ENCODE measurements at regions not wholly inside any gene's neighbourhood (a gene's known extent, or its start where the extent isn't known, plus 50 kb on each side); places are given as distances from the start of the nearest gene placed in this dataset.
"Not testable (repeated sequence)": the region's sequence is repeated elsewhere in the genome, so short reads cannot be mapped to it uniquely, and the experiment has no call there.

DNA sequence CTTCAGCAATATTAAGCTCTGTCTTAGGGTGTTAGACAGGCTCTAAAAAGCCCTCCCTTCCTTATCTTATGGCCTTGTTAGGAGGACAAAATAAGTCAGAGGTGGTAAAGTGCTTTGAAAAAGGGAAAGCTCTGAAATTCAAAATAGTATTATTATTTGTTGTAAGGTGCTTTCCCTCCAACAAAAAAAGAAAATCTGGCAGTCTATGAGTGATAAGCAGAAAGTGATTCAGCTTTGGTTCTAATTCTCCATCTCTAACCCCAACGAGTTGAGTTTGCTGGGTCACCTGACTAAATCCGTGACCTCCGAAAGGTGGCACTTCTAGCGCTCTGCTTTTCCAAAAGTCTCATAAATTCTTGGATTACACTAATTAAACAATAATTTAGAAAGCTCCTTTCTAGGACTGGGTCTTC, 305.1 kb downstream of the BCL2L11 start:
- DNase-seq (ENCODE audit: low read depth) = not testable (repeated sequence)

GRCh38 chr2:111427346-111427745, 306.6 kb downstream of the BCL2L11 start:
- not testable (repeated sequence) for DNase-seq (ENCODE audit: low read depth)

DNA sequence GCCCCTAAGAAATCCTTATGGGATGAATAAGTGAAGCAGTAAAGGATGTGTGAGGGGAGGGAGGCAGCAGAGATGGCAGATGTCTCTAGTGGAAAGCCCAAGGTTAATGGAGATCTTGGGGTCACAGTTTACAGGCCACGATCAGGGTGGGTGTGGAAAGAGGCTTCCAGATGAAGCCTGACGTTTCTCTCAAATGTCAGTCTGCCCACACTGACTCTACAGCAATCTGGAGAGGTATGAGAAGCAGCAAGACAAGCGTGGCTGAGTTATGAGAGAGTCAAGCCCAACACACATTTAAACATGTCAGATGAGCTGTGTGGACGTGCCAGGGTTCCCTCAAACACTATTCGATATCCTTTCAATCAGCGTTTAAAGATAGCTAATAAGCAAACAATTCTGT, 308.2 kb downstream of the BCL2L11 start:
- not testable (repeated sequence) for DNase-seq (ENCODE audit: low read depth)

DNA sequence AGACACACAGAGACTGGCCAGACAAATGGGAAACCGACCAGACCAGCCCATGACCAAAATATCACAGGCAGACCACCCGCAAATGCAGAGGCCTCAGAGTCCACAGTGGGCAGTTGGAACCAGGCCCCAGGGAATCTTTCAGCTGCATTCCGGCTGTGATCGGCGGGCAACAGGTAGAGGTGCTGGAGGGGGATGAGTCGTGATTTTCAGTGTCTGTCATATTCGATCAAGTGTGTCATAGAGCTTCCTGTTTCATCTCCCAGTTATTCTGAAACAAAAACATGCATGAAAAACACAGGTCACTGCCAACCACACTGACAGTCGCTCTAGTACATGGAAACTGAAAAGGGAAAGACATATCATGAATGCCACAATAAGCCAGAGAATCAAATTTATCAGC, 308.6 kb downstream of the BCL2L11 start:
- DNase-seq (ENCODE audit: low read depth) = not testable (repeated sequence)

GRCh38 chr2:111430817-111431661, 310.3 kb downstream of the BCL2L11 start:
- DNase-seq (ENCODE audit: low read depth) = not testable (repeated sequence)

GRCh38 chr2:111432423-111432822, 311.7 kb downstream of the BCL2L11 start:
- not testable (repeated sequence) for DNase-seq (ENCODE audit: low read depth)

GRCh38 chr2:111432916-111433499, 312.3 kb downstream of the BCL2L11 start:
- not testable (repeated sequence) for DNase-seq (ENCODE audit: low read depth)

- DNase-seq (ENCODE audit: low read depth) = not testable (repeated sequence)
These were observed 313.3 kb downstream of the BCL2L11 start for GRCh38 chr2:111433892-111434607.

DNA sequence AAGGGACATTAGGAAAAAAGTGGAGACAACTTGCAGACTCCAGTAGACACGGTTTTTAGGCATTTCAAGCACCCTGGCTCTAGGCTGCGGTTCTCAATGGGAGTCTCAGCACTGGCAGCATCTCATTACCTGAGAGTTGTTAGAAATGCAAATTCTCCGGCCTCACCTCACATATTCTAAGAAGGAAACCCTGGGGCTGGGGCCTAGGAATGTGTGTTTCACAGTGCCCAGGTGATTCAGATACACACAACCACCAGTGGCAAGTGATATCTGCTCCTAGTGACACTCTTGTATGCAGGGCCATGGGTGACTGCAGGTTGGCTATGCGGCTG, 313.9 kb downstream of the BCL2L11 start:
- not testable (repeated sequence) for DNase-seq (ENCODE audit: low read depth)

DNA sequence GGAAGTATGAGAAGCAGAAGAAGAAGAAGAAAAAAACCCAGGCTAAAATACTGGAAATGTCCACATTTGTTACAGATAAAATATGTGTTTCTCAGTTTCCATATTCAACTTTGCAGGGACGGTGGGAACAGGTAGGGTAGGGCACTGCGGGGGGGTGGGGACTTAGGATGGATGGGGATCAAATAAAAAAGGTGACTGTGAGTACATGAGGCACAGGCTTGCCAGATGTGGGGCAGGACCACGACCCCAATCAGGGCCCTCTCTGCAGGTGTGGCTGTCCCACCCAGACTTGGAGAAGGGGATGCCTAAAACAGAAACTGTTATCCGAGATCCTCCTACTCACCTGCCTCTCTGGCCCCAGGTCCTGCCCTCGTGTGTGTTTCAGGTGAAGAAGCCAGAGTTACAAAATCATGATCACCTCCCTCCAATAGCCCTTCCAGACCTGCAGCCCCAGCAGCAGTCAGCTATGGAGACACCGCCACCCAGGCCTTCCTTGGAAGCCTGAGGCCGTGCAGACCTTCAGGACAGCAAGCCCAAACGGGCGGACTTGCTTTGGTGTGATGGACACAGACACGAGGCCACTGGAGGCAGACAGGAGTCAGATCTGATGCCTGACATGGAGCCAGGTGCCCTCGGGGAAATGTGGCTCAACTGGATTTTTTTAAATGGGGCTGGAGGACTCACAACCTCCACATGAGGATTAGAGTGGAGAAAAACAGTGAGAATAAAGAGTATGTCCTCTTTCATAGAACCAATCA, 315.0 kb downstream of the BCL2L11 start:
- DNase-seq (ENCODE audit: low read depth) = not testable (repeated sequence)

GRCh38 chr2:111436411-111436810, 315.7 kb downstream of the BCL2L11 start:
- not testable (repeated sequence) for DNase-seq (ENCODE audit: low read depth)

DNA sequence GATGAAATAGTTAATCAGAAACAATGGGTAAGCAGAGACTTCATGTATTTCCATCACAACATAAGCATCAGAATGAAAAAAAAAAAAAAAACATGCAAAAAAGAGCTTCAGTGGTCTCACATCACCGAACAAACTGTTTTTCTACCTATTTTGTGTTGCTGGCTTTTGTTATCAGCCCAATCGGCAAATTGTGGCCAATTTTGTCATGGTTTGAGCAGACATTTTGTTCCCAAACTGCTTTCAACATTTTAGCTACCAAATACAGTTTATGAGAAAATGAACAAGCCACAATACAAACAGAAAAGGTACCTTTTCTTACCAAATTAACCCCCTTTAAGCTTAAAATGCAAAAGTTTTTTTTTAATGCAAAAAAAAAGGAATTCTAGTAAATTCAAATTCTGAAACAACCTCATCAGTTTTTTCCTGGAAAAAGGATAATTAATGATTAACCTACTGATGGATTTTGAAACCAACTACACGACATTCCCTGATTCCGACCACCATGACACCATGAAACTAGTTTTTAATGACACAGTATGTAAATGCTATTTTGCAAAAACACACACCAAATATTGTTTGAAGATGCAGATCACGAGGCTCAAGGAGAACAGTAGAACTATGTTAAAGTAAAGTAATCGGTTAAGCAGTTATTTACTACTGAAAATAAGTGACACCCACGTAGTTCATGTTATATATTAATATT, 316.7 kb downstream of the BCL2L11 start:
- not testable (repeated sequence) for DNase-seq (ENCODE audit: low read depth)

GRCh38 chr2:111438161-111438560, 317.4 kb downstream of the BCL2L11 start:
- not testable (repeated sequence) for DNase-seq (ENCODE audit: low read depth)

DNA sequence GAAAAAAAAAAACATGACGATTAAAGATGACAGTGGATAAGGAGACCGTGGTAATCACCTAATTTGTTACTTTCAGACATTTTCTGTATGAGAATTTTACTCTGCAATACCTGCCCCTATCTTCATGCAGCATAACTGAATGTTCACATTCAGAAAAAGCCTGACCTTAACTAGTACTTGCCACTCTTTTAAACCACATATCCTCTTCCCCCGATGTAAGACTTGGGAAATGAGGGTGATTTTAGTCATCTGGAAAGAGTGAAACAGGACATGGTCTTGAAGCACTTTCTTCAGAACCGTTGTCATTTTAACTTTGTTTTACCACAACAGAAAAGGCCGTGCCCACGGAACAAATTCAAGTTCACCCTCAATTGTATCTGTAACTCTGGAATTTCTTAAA, 318.5 kb downstream of the BCL2L11 start:
- not testable (repeated sequence) for DNase-seq (ENCODE audit: low read depth)

GRCh38 chr2:111441614-111442013, 320.9 kb downstream of the BCL2L11 start:
- not testable (repeated sequence) for DNase-seq (ENCODE audit: low read depth)

- DNase-seq (ENCODE audit: low read depth) = not testable (repeated sequence)
These were observed 322.2 kb downstream of the BCL2L11 start for GRCh38 chr2:111442767-111443454.

GRCh38 chr2:111444516-111444915, 323.8 kb downstream of the BCL2L11 start:
- DNase-seq (ENCODE audit: low read depth) = not testable (repeated sequence)

DNA sequence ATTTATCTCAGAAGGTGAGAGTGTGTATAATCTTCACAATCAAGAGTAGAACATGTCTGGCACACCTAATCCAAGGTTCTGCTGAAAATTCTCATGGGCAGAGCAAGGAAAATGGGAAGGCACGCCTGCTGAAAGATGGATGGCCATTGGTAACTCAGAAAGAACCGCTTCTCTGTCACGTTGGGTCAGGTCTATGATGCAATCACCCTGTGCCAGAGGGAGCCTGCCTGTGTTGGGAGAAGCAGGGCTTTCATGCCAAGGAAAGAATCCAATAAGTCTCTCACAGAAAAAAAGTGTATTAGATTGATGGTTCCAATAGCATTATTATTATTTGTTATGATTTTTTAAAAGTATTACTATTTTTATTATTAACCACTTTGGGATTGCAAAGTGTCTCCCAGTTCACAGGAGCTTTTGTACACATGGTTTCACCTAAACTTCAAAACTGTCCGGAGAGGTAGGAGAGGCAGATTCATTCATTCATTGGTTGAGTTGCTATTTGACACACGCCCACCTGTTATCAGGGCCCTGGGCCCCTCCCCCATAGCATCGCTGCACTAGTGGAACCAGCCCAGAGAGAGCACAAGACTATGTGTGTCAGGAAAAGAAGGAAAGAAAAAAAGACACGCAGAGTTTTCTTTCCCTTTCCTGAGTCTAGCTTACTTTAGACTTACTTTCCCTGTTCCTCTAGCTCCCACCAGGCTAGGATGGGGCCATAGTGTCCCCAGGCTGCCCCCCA, 324.6 kb downstream of the BCL2L11 start:
- DNase-seq (ENCODE audit: low read depth) = not testable (repeated sequence)

DNA sequence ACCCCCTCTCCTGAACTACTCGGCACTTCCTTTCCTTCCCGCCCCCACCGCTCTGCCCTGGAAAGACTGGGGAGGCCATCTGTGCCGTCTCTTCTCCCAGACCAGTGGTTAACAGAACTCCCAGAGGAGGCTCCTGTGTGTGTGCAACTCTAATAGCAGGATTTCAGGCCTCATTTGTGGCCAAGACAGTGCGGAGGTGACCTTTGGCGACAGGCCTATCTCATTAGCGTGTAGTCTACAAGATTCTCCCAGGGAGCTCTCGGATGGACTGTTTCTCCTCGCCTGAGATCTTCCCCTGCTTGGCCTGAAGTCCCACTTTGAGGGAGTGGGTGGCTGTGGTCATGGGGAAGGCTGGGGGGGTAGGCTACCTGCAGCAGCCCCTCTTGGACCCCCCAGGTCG, 325.2 kb downstream of the BCL2L11 start:
- DNase-seq (ENCODE audit: low read depth) = not testable (repeated sequence)

GRCh38 chr2:111447482-111447881, 326.8 kb downstream of the BCL2L11 start:
- DNase-seq (ENCODE audit: low read depth) = not testable (repeated sequence)

Data from stromal cell of bone marrow (primary cell).